ENCODE measurements at regions not wholly inside any gene's neighbourhood (a gene's known extent, or its start where the extent isn't known, plus 50 kb on each side); places are given as distances from the start of the nearest gene placed in this dataset.

DNA sequence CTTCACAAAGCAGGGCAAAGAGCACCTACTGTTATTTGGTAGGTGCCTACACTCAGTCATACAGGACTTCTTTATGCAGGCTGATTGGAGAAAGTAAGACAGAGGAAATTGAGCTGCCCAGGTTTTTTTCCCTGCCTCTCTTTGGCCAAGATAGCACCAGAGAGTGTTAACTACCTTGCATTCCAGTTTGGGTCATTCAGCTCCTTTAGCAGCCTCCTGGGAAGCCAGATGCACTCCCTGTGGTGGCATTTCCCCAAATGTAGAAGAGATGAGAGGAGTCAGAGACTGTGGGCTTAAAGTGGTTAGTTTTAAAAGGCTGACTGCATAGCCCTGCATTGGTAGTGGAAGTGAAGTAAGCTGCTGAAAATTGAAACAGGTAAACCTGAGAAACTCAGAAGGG, 358.4 kb downstream of the BCKDHB start:
- TF ChIP-seq, protein P1, sequence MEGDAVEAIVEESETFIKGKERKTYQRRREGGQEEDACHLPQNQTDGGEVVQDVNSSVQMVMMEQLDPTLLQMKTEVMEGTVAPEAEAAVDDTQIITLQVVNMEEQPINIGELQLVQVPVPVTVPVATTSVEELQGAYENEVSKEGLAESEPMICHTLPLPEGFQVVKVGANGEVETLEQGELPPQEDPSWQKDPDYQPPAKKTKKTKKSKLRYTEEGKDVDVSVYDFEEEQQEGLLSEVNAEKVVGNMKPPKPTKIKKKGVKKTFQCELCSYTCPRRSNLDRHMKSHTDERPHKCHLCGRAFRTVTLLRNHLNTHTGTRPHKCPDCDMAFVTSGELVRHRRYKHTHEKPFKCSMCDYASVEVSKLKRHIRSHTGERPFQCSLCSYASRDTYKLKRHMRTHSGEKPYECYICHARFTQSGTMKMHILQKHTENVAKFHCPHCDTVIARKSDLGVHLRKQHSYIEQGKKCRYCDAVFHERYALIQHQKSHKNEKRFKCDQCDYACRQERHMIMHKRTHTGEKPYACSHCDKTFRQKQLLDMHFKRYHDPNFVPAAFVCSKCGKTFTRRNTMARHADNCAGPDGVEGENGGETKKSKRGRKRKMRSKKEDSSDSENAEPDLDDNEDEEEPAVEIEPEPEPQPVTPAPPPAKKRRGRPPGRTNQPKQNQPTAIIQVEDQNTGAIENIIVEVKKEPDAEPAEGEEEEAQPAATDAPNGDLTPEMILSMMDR (IDR thresholded peaks at IDR 0.05; ENCODE audit: low read depth, low read length, poor library complexity, severe bottlenecking), result no peak
- no peak for TF ChIP-seq EZH2phosphoT487 (IDR thresholded peaks at IDR 0.05; ENCODE audit: borderline replicate concordance, low read length)

All from DOHH2 (cell line).